Heart right ventricle (tissue), 16 donors: ENCODE measurements at regions not wholly inside any gene's neighbourhood (a gene's known extent, or its start where the extent isn't known, plus 50 kb on each side); places are given as distances from the start of the nearest gene placed in this dataset.

Experiments
- ATAC-seq, 8 donors: fragments of 200-7000 bp; cut with Tn5 transposase; one replicate each; pipeline ENCODE4 v1.9.1; 2020; ENCODE audit warnings: mild to moderate bottlenecking in 8 of 8, moderate library complexity in 8 of 8, moderate number of reproducible peaks in 1 of 8
- DNase-seq, 2 donors: peaks; one replicate each; pipeline ENCODE4 v3.0.0-alpha.2; 2020
- H3K27ac ChIP-seq, 10 donors: fragments of 200-600 bp; sonication (generic) in 2 of 10; one replicate each; pipeline versions ENCODE4 v1.5.0 to v1.8.0; 2020 to 2022; ENCODE audit warnings: mild to moderate bottlenecking in 3 of 10
- H3K27me3 ChIP-seq, 7 donors: fragments of 200-600 bp; one replicate each; pipeline ENCODE4 v1.8.0; 2021 to 2022; ENCODE audit warnings: mild to moderate bottlenecking in 2 of 7
- H3K36me3 ChIP-seq, 9 donors: fragments of 200-600 bp; sonication (generic) in 1 of 9; one replicate each; pipeline versions ENCODE4 v1.5.0 to v1.8.0; 2020 to 2022; ENCODE audit warnings: mild to moderate bottlenecking in 2 of 9
- H3K4me1 ChIP-seq, 9 donors: fragments of 200-600 bp; sonication (generic) in 1 of 9; one replicate each; pipeline versions ENCODE4 v1.5.0 to v1.8.0; 2020 to 2022; ENCODE audit warnings: mild to moderate bottlenecking in 4 of 9
- H3K4me3 ChIP-seq, 10 donors: fragments of 200-600 bp; sonication (generic) in 2 of 10; one replicate each; pipeline versions ENCODE4 v1.5.0 to v1.8.0; 2020 to 2022; ENCODE audit warnings: mild to moderate bottlenecking in 7 of 10, moderate library complexity in 2 of 10
- H3K9me3 ChIP-seq, 11 donors: fragments of 200-600 bp in 10 of 11; sonication (generic) in 2 of 11; one replicate each; pipeline versions ENCODE4 v1.5.0 to v1.8.0; 2013 to 2022; ENCODE audit warnings: mild to moderate bottlenecking in 2 of 11, control low read depth in 1 of 11, moderate library complexity in 1 of 11
- CTCF ChIP-seq, 9 donors: fragments of 200-600 bp; sonication (generic) in 2 of 9; IDR thresholded peaks; one replicate each; pipeline versions ENCODE4 v1.5.0 to v1.8.0; 2021 to 2022; ENCODE audit warnings: antibody characterized with exemption in 9 of 9, mild to moderate bottlenecking in 5 of 9, moderate library complexity in 1 of 9
- WGBS, 2 donors: extraction: QIAGEN DNeasy Blood & Tissue Kit; methylation state at CpG; one replicate each; pipeline ENCODE4 v1.1.7; 2013; ENCODE audit warnings: inconsistent platforms in 1 of 2; 5-methylcytosine and 5-hydroxymethylcytosine counted together
- intact Hi-C, 10 donors: fragments of 100-400 bp; cut with DNase I; formaldehyde crosslinking; loops; one replicate each; pipeline versions ENCODE4 v1.11.1 to v1.14.2; 2022
- donor health status: Arrhythmogenic right ventricular cardiomyopathy.
- donor health status: ischemic (EF 13 %, LVEDD 7.1; RV severe dilation, severe dysfunction).
- donor health status: healthy with polysubstance abuse.
- donor health status: DM: no; HTN: yes; CAD: no.
- donor health status: DM: no; HTN: no; CAD: no.
- donor health status: ischemic (EF 25% LVEDD 6.9; RV normal size, moderate dysfunction).
- donor health status: ischemic (EF 25% LVEDD 5.7; RV mildly dilated, moderate dysfunction).
- donor health status: healthy.
- donor health status: DM: yes; HTN: yes; CAD: no.
- donor health status: Ischemic cardiomyopathy.
- donor health status: ischemic (EF 35%, LVEDD 5.7; RV mildly dilated, moderate dysfunction).
- donor health status: nonischemic (EF 11% LVEDD 7.7; RV severe dilation, severe dysfunction).
- donor health status: DM: yes; HTN: yes; CAD: no.
- donor health status: PGD.
- donor health status: ischemic (EF 29% LVEDD 5.4; RV normal size, mild dysfunction).
- donor health status: nonischemic (EF 23%, LVEDD 6.1; RV moderate dilation, normal function).

DNA sequence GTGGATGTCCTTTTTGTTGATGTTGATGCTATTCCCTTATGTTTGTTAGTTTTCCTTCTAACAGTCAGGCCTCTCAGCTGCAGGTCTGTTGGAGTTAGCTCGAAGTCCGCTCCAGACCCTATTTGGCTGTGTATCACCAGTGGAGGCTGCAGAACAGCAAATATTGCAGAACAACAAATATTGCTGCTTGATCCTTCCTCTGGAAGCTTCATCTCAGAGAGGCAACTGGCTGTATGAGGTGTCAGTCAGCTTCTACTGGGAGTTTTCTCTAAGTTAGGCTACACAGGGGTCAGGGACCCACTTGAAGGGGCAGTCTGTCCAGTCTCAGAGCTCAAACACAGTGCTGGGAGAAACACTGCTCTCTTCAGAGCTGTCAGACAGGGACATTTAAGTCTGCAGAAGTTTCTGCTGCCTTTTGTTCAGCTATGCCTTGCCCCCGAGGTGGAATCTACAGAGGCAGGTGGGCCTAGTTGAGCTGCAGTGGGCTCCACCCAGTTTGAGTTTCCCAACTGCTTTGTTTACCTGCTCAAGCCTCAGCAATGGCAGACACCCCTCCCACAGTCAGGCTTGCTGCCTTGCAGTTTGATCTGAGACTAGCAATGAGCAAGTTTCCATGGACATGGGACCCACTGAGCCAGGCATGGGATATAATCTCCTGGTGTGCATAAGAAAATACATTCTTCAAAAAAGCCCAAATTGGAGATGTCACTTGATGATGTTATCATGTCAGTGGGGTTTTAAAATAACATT lies 99.5 kb downstream of the KDM5D start:
- H3K4me3 ChIP-seq = no peak overlapping the region
- intact Hi-C loops = no loop called here
- no peak overlapping the region for H3K27ac ChIP-seq
- DNase-seq = no peak
- ATAC-seq = no peak
- no peaks in the 10 kb centered on the region for H3K4me1 ChIP-seq
- peaks cover 0 to 8% (median 0%) of the 10 kb centered on the region in 11 donors for H3K9me3 ChIP-seq
- H3K36me3 ChIP-seq = no peaks in the 10 kb centered on the region
- WGBS, 2 donors = 59 to 60% methylated on average over 3 of the region's 3 CpGs
- H3K27me3 ChIP-seq = no peaks in the 10 kb centered on the region
- no peak for TF ChIP-seq CTCF (IDR thresholded peaks at IDR 0.05)

GRCh38 chrY:19637651-19638347 lies 106.7 kb downstream of the KDM5D start:
- intact Hi-C loops = no loop called here
- WGBS, 2 donors = 80 to 92% methylated on average over 4 of the region's 4 CpGs
- ATAC-seq = no peak
- H3K9me3 ChIP-seq = peaks cover 0 to 8% (median 0%) of the 10 kb centered on the region in 11 donors
- no peaks in the 10 kb centered on the region for H3K27me3 ChIP-seq
- TF ChIP-seq CTCF (IDR thresholded peaks at IDR 0.05) = no peak
- H3K27ac ChIP-seq = no peak overlapping the region
- no peaks in the 10 kb centered on the region for H3K36me3 ChIP-seq
- H3K4me1 ChIP-seq = no peaks in the 10 kb centered on the region
- DNase-seq = no peak
- no peak overlapping the region for H3K4me3 ChIP-seq

DNA sequence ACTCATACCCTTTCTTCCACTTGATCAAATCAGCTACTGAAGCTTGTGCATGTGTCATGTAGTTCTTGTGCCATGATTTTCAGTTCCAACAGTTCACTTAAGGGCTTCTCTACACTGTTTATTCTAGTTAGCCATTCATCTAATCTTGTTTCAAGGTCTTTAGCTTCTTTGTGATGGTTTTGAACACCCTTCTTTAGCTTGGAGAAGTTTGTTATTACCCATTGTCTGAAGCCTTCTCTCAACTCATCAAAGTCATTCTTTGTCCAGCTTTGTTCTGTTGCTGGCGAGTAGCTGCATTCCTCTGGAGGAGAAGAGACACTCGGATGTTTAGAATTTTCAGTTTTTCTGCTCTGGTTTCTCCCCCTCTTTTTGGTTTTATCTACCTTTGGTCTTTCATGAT lies 115.6 kb downstream of the KDM5D start:
- Histone ChIP-seq H3K4me1 (no peaks in the 10 kb centered on the region), H3K27me3 (no peaks in the 10 kb centered on the region), H3K36me3 (no peaks in the 10 kb centered on the region), H3K27ac (no peak overlapping the region), H3K9me3 (peaks cover 0 to 4% (median 0%) of the 10 kb centered on the region in 11 donors), H3K4me3 (no peak overlapping the region)
- DNase-seq (no peak), ATAC-seq (no peak)
- TF ChIP-seq CTCF (IDR thresholded peaks at IDR 0.05) = no peak
- 54 to 71% methylated on average over 2 of the region's 2 CpGs for WGBS, 2 donors
- intact Hi-C loops = no loop called here

DNA sequence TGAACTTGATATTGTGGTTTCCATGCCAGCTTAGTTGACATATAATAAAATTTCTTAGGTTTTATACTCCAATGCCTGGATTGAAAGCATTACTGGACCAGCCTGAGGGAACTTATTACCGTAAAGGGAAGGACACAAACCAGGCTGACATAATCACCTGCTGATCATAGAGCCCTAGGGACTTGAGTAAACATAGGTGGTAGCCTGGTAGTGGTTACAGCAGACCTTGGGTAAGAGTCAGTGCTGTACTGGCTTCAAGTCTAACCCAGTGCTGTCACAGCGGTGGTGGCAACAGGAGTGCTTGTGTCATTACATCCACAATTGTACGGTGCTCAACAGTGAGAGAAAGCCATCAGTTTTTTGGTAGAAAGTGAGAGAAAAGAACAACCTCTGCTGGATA lies 122.1 kb downstream of the KDM5D start:
- WGBS, 2 donors = 82 to 85% methylated on average over 3 of the region's 3 CpGs
- Histone ChIP-seq H3K27ac (no peak overlapping the region), H3K9me3 (peaks cover 0 to 4% (median 0%) of the 10 kb centered on the region in 11 donors), H3K36me3 (no peaks in the 10 kb centered on the region), H3K4me1 (no peaks in the 10 kb centered on the region), H3K27me3 (no peaks in the 10 kb centered on the region), H3K4me3 (no peak overlapping the region)
- no peak for TF ChIP-seq CTCF (IDR thresholded peaks at IDR 0.05)
- no peak for DNase-seq
- no peak for ATAC-seq
- intact Hi-C loops = no loop called here
